ENCODE measurements at regions not wholly inside any gene's neighbourhood (a gene's known extent, or its start where the extent isn't known, plus 50 kb on each side); places are given as distances from the start of the nearest gene placed in this dataset.

DNA sequence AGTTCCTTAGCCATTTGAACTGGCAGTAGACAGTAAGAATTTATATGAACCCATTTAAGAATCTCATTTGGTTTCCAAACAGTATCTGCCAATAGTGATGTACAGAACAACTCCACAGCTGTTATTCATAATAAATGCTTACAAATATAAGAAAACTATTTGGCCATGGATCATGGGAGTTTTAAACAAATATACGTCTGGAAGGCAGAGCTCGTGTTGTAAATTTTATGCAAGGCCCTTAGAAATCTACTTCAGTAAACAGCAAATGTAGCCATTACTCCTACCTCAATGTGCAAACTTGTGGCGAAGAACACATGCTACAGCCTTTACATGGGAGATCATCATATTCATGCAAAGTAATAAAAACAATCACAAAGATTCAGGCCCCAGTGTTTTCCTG is 65.3 kb upstream of the NANOGP8 start:
- TF ChIP-seq, protein P1, sequence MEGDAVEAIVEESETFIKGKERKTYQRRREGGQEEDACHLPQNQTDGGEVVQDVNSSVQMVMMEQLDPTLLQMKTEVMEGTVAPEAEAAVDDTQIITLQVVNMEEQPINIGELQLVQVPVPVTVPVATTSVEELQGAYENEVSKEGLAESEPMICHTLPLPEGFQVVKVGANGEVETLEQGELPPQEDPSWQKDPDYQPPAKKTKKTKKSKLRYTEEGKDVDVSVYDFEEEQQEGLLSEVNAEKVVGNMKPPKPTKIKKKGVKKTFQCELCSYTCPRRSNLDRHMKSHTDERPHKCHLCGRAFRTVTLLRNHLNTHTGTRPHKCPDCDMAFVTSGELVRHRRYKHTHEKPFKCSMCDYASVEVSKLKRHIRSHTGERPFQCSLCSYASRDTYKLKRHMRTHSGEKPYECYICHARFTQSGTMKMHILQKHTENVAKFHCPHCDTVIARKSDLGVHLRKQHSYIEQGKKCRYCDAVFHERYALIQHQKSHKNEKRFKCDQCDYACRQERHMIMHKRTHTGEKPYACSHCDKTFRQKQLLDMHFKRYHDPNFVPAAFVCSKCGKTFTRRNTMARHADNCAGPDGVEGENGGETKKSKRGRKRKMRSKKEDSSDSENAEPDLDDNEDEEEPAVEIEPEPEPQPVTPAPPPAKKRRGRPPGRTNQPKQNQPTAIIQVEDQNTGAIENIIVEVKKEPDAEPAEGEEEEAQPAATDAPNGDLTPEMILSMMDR (IDR thresholded peaks at IDR 0.05), result no peak
- FAIRE-seq, result no peak
- Histone ChIP-seq H3K9me3 (no peaks in the 10 kb centered on the region), H3K27me3 (no peaks in the 10 kb centered on the region), H3K4me1 (no peaks in the 10 kb centered on the region), H3K27ac (no peak overlapping the region), H3K4me3 (no peak overlapping the region), H3K36me3 (no peaks in the 10 kb centered on the region)
- intact Hi-C loops (cut with DNase I), result no loop called here
- DNase-seq, result no peak
- no peak for ATAC-seq
- 85 to 93% methylated on average over 3 of the region's 3 CpGs for WGBS, 2 donors

DNA sequence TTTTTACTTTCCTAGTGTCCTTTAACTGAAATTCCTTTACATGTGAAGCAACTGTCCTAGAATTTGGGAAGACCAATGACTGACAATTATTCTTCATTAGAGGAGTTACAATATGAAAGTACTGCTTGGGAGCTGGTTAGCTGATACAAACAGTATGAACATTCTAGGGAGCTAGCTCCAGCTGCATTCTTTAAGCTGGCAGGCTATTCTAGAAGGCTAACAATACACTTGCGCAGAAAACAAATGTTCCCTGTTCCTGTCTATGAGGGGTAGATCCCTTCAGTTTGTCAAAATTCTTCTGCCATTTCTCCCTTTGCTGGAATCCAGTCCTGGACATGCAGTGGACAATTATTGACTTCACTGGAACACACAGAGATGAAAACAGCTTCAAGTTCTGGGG is 60.2 kb upstream of the NANOGP8 start:
- intact Hi-C loops (cut with DNase I), result no loop called here
- H3K4me3 ChIP-seq, result no peak overlapping the region
- no peaks in the 10 kb centered on the region for H3K4me1 ChIP-seq
- no peak for DNase-seq
- FAIRE-seq, result no peak
- no peaks in the 10 kb centered on the region for H3K9me3 ChIP-seq
- H3K27ac ChIP-seq, result no peak overlapping the region
- H3K36me3 ChIP-seq, result no peaks in the 10 kb centered on the region
- 98 to 100% methylated on average over 1 of the region's 1 CpG for WGBS, 2 donors
- TF ChIP-seq, protein P1 (IDR thresholded peaks at IDR 0.05), result no peak
- no peak for ATAC-seq
- no peaks in the 10 kb centered on the region for H3K27me3 ChIP-seq

DNA sequence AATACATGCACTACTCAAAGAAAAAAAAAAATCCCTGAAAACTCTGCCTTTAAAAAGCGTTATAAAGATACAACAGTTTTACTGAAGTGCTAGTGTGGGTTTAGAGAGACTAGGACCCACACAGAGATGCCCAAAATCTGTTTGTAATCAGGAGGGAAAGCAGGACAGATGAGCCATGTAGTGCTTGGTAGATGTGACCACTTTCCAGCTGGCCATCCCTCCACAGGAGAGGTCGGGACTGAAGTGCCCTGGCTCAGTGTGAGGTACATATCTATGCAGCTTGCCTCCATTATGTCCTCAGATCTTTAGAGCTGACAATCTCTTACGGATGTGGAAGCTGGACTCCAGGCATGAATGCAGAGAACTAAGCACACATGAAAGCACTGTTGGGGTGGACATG is 57.5 kb upstream of the NANOGP8 start:
- H3K9me3 ChIP-seq, result no peaks in the 10 kb centered on the region
- TF ChIP-seq, protein P1 (IDR thresholded peaks at IDR 0.05), result no peak
- FAIRE-seq (no peak), DNase-seq (no peak), ATAC-seq (no peak)
- H3K4me3 ChIP-seq, result no peak overlapping the region
- no peaks in the 10 kb centered on the region for H3K36me3 ChIP-seq
- no peaks in the 10 kb centered on the region for H3K27me3 ChIP-seq
- WGBS, 2 donors, result 76 to 87% methylated on average over 3 of the region's 3 CpGs
- H3K27ac ChIP-seq, result no peak overlapping the region
- no peaks in the 10 kb centered on the region for H3K4me1 ChIP-seq
- intact Hi-C loops (cut with DNase I), result no loop called here

DNA sequence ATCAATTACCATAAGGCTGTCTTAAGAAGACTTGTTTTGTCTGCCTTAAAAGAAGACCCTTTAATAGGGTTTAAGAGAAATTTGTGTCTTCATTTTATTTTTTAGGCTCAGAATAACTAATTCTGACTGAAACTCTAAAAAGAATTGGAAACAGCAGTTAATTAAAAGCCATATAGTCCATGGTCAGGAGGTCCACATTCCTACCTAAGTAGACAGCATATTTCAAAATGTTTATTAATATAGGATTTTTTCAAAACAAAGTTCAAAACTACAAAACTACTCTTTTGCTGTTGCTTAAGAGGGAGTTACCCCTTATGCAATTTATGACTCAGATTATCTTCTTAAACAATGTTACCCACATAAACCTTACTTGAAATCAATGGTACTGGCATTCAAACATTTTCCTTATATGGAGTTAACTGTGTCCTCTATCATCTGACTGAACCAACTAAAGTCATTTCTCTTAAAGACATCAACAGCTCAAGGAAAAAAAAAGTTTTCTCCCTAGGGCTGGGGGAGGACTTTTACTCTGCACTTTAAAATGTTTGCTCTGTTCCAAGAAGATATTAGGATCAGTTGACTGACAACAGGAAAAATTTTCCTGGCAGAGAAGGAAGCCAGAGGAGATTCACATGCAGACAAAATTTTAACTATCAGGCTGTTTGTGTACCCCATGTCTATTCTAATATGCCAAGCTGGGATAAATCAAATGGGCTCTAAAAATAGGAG is 56.8 kb upstream of the NANOGP8 start:
- no peak for ATAC-seq
- Histone ChIP-seq H3K4me3 (no peak overlapping the region), H3K27me3 (no peaks in the 10 kb centered on the region), H3K4me1 (no peaks in the 10 kb centered on the region), H3K9me3 (no peaks in the 10 kb centered on the region), H3K27ac (no peak overlapping the region), H3K36me3 (no peaks in the 10 kb centered on the region)
- DNase-seq, result no peak
- no peak for FAIRE-seq
- intact Hi-C loops (cut with DNase I), result no loop called here
- TF ChIP-seq, protein P1 (IDR thresholded peaks at IDR 0.05), result no peak

DNA sequence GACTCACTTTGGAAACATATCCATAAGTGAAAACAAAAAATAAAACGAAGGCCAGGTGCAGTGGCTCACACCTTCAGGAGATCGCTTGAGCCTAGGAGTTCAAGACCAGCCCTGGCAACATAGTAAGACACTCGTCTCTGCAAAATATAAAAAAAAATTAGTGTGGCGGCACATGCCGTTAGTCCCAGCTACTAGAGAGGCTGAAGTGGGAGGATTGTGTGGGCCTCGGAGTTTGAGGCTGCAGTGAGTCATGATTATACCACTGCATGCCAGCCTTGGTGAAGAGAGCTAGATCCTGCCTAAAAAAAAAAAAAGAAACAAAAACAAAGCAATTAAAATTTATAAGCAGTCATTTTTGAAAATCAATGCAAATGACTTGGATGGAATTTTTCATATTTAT is 54.7 kb upstream of the NANOGP8 start:
- intact Hi-C loops (cut with DNase I), result no loop called here
- no peaks in the 10 kb centered on the region for H3K36me3 ChIP-seq
- no peaks in the 10 kb centered on the region for H3K27me3 ChIP-seq
- no peak for ATAC-seq
- no peak for DNase-seq
- H3K9me3 ChIP-seq, result no peaks in the 10 kb centered on the region
- TF ChIP-seq, protein P1 (IDR thresholded peaks at IDR 0.05), result no peak
- FAIRE-seq, result no peak
- no peak overlapping the region for H3K4me3 ChIP-seq
- no peak overlapping the region for H3K27ac ChIP-seq
- H3K4me1 ChIP-seq, result no peaks in the 10 kb centered on the region
- 87 to 95% methylated on average over 6 of the region's 6 CpGs for WGBS, 2 donors
